ENCODE measurements at regions not wholly inside any gene's neighbourhood (a gene's known extent, or its start where the extent isn't known, plus 50 kb on each side); places are given as distances from the start of the nearest gene placed in this dataset.

DNA sequence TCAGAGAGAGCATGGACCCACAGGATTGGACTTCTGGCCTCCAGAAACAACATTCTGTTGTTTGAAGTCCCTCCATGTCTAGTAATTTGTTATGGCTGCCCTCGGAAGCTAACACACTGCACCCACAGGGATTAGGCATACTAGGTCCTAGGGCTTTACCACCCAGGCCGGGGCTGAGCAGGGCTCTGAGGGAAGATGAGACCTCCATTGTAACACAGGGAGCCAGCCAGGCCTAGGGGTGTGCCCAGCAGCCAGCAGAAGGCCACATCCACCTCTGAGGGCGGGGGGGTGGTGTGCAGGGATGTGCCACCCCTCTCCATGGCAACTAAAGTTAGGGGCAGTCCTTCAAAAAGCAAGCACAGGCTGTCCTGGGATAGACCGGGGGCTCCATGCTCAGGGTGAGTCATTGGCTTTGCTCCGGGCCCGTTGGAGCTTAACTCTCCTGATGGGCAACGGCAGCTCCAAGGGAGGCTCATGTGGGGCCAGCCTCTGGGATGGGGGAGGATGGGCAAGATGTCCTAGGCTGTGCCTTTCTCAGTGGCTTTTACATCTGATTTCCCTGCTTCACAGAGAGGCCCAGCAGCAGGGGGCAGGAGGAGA lies 96.6 kb upstream of the GPR26 start:
- DNase-seq (ENCODE audit: low spot score), result no peak
- in situ Hi-C loops (cut with MboI; ENCODE audit: low pct_unique_long_range_greater_than_20kb, low sequenced_read_pairs, unreplicated experiment), result loop anchor here (10.0 kb wide), 2 partner anchors 395 to 525 kb away; no protein-coding TSS in a partner anchor
- TF ChIP-seq, protein P1, sequence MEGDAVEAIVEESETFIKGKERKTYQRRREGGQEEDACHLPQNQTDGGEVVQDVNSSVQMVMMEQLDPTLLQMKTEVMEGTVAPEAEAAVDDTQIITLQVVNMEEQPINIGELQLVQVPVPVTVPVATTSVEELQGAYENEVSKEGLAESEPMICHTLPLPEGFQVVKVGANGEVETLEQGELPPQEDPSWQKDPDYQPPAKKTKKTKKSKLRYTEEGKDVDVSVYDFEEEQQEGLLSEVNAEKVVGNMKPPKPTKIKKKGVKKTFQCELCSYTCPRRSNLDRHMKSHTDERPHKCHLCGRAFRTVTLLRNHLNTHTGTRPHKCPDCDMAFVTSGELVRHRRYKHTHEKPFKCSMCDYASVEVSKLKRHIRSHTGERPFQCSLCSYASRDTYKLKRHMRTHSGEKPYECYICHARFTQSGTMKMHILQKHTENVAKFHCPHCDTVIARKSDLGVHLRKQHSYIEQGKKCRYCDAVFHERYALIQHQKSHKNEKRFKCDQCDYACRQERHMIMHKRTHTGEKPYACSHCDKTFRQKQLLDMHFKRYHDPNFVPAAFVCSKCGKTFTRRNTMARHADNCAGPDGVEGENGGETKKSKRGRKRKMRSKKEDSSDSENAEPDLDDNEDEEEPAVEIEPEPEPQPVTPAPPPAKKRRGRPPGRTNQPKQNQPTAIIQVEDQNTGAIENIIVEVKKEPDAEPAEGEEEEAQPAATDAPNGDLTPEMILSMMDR (IDR thresholded peaks at IDR 0.05; ENCODE audit: extremely low read depth, insufficient read depth, missing control alignments), result no peak

DNA sequence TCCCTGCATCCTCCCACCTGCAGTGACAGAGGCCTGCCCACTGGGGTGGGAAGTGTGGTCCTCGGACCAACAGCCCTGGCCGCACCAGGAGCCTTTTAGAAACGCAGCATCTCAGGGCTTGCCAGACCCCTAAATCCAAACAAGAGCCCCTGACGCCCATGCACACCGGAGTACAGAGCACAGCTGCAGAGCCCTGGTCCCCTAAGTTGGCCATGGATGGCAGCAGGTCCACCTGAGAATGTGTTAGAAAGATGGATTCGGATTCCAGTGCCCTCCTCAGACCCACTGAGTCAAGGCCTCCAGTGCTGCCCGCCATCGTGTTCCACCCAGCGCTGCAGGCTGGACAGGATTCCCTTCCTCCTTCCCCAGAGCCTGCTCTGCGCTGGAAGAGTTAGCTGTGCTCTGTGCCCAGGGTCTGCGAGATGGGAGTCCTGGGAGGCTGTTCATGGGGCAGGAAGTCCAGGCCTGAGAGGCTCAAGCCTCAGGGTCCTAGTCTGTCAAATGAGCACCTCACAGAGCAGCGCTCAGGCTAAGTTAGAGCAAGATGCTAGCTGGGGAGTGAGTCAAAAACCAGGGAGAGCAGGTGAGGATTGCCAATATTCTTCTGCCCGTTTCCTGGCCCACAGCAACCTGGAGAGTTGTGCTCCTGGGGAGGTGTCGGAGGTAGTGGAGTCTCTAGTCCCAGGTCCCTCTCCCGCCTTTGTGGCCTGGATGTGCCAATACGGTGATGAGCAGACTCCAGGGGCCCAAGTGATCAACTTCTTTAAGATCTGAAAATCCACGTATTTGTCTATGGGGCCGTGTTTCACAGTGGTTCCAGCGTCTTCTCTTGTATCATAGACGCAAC lies 95.9 kb upstream of the GPR26 start:
- in situ Hi-C loops (cut with MboI; ENCODE audit: low pct_unique_long_range_greater_than_20kb, low sequenced_read_pairs, unreplicated experiment), result loop anchor here (10.0 kb wide), 1 partner anchor 395 kb away; no protein-coding TSS in a partner anchor
- no peak for DNase-seq (ENCODE audit: low spot score)
- TF ChIP-seq, protein P1 (IDR thresholded peaks at IDR 0.05; ENCODE audit: extremely low read depth, insufficient read depth, missing control alignments), result no peak

- in situ Hi-C loops (cut with MboI; ENCODE audit: low pct_unique_long_range_greater_than_20kb, low sequenced_read_pairs, unreplicated experiment), result loop anchor here (10.0 kb wide), 1 partner anchor 394 kb away; no protein-coding TSS in a partner anchor
- no peak for DNase-seq (ENCODE audit: low spot score)
- TF ChIP-seq, protein P1 (IDR thresholded peaks at IDR 0.05; ENCODE audit: extremely low read depth, insufficient read depth, missing control alignments), result no peak
Observed at GRCh38 chr10:123570898-123571515, 95.1 kb upstream of the GPR26 start.

- TF ChIP-seq, protein P1 (IDR thresholded peaks at IDR 0.05; ENCODE audit: extremely low read depth, insufficient read depth, missing control alignments), result no peak
- no peak for DNase-seq (ENCODE audit: low spot score)
- in situ Hi-C loops (cut with MboI; ENCODE audit: low pct_unique_long_range_greater_than_20kb, low sequenced_read_pairs, unreplicated experiment), result loop anchor here (10.0 kb wide), 1 partner anchor 393 kb away; no protein-coding TSS in a partner anchor
Observed at GRCh38 chr10:123571978-123572377, 94.2 kb upstream of the GPR26 start.

DNA sequence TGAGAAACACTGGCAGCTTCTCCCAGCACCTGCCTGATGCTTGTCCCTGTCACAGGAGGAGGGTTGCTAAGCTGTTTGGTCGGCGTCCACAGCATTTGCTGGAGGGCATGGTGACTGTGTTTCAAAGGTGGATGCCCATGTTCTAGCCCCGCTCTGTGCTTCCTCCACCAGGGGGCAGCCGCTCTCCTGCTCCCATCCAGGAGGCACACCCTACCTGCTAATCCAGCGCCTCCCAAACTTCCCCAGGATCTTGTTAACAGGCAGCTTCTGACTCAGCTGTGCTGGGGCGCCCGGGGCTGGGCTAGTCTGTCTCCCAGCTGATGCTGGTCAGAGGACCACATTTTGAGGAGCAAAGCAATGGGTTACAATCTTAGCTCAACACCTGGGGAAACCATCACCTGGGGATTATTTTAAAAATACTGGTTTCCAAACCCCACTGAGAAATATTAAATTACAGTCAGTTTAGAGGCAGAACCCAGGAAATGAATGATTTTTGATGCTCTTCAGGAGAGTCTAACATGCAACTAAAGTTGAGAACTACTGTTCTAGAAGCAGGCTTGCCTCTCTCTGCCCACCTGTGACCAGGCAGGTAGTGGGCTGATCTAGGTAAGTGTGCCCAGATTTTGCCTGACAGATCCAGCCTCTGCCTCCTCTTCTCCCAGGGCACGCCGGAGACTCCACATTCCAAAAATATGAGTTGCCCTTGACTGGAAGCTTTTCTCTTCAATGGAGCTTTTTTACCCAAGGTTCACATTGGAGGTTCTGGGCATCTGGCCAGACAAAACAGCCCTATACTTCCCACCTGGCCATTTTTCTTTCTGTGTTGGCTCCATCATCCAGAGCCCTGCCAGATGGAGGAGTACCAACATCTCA lies 92.7 kb upstream of the GPR26 start:
- in situ Hi-C loops (cut with MboI; ENCODE audit: low pct_unique_long_range_greater_than_20kb, low sequenced_read_pairs, unreplicated experiment), result loop anchor here (10.0 kb wide), 1 partner anchor 391 kb away; no protein-coding TSS in a partner anchor
- TF ChIP-seq, protein P1 (IDR thresholded peaks at IDR 0.05; ENCODE audit: extremely low read depth, insufficient read depth, missing control alignments), result peak; percentile 86
- DNase-seq (ENCODE audit: low spot score), result peak; percentile 71
